ENCODE measurements at regions not wholly inside any gene's neighbourhood (a gene's known extent, or its start where the extent isn't known, plus 50 kb on each side); places are given as distances from the start of the nearest gene placed in this dataset.

GRCh38 chr2:81242501-81242900 is 937.9 kb upstream of the LRRTM1 start:
- TF ChIP-seq POLR2AphosphoS5 (IDR thresholded peaks at IDR 0.05) (no peak), CTCF (IDR thresholded peaks at IDR 0.05) (no peak)

Data from upper lobe of left lung (tissue), 4 donors.